Jurkat, Clone E6-1 (cell line): ENCODE measurements at regions not wholly inside any gene's neighbourhood (a gene's known extent, or its start where the extent isn't known, plus 50 kb on each side); places are given as distances from the start of the nearest gene placed in this dataset.

Experiments
- DNase-seq: peaks from one replicate; pipeline ENCODE4 v3.0.0-alpha.2; 2011; ENCODE audit warnings: low read depth, low spot score
- H3K4me3 ChIP-seq: 2 replicates; pipeline ENCODE4 v1.5.1; 2011; ENCODE audit warnings: mild to moderate bottlenecking, low read length, control low read depth, moderate library complexity

GRCh38 chr11:19453651-19454257, 213.0 kb upstream of the E2F8 start:
- H3K4me3 ChIP-seq: no peak overlapping the region
- no peak for DNase-seq

GRCh38 chr11:19451609-19452008, 210.9 kb upstream of the E2F8 start:
- DNase-seq: no peak
- H3K4me3 ChIP-seq: no peak overlapping the region

GRCh38 chr11:19450282-19450681, 209.5 kb upstream of the E2F8 start:
- no peak for DNase-seq
- no peak overlapping the region for H3K4me3 ChIP-seq

- no peak overlapping the region for H3K4me3 ChIP-seq
- no peak for DNase-seq
Observed at GRCh38 chr11:19448651-19449050, 207.9 kb upstream of the E2F8 start.

GRCh38 chr11:19447150-19447566, 206.4 kb upstream of the E2F8 start:
- peak; percentile 45 for DNase-seq
- no peak overlapping the region for H3K4me3 ChIP-seq

GRCh38 chr11:19445771-19446170, 205.0 kb upstream of the E2F8 start:
- H3K4me3 ChIP-seq: no peak overlapping the region
- no peak for DNase-seq

- H3K4me3 ChIP-seq: no peak overlapping the region
- DNase-seq: no peak
Observed at GRCh38 chr11:19444231-19444630, 203.5 kb upstream of the E2F8 start.

GRCh38 chr11:19442554-19442910, 201.8 kb upstream of the E2F8 start:
- no peak for DNase-seq
- H3K4me3 ChIP-seq: no peak overlapping the region

- no peak overlapping the region for H3K4me3 ChIP-seq
- DNase-seq: no peak
Observed at GRCh38 chr11:19441752-19442553, 201.2 kb upstream of the E2F8 start.

GRCh38 chr11:19441288-19441687, 200.5 kb upstream of the E2F8 start:
- DNase-seq: no peak
- no peak overlapping the region for H3K4me3 ChIP-seq

GRCh38 chr11:19437760-19438159, 197.0 kb upstream of the E2F8 start:
- no peak overlapping the region for H3K4me3 ChIP-seq
- no peak for DNase-seq

GRCh38 chr11:19436932-19437331, 196.2 kb upstream of the E2F8 start:
- no peak for DNase-seq
- no peak overlapping the region for H3K4me3 ChIP-seq

- no peak overlapping the region for H3K4me3 ChIP-seq
- DNase-seq: no peak
Observed at GRCh38 chr11:19435306-19435989, 194.7 kb upstream of the E2F8 start.

- no peak overlapping the region for H3K4me3 ChIP-seq
- DNase-seq: no peak
Observed at GRCh38 chr11:19433791-19434190, 193.0 kb upstream of the E2F8 start.

- no peak for DNase-seq
- H3K4me3 ChIP-seq: no peak overlapping the region
Observed at GRCh38 chr11:19433367-19433766, 192.6 kb upstream of the E2F8 start.

- DNase-seq: no peak
- no peak overlapping the region for H3K4me3 ChIP-seq
Observed at GRCh38 chr11:19432370-19433061, 191.8 kb upstream of the E2F8 start.

GRCh38 chr11:19430754-19431398, 190.1 kb upstream of the E2F8 start:
- no peak overlapping the region for H3K4me3 ChIP-seq
- no peak for DNase-seq

- H3K4me3 ChIP-seq: no peak overlapping the region
- DNase-seq: no peak
Observed at GRCh38 chr11:19430346-19430745, 189.6 kb upstream of the E2F8 start.

GRCh38 chr11:19429108-19429760, 188.5 kb upstream of the E2F8 start:
- H3K4me3 ChIP-seq: no peak overlapping the region
- no peak for DNase-seq
